DOHH2 (cell line): ENCODE measurements at regions not wholly inside any gene's neighbourhood (a gene's known extent, or its start where the extent isn't known, plus 50 kb on each side); places are given as distances from the start of the nearest gene placed in this dataset.

Experiments used
- H3F3A ChIP-seq: fragments of 200-600 bp; sonication (generic), shearing (Covaris generic); 2 replicates; pipeline ENCODE4 v1.6.0; 2016; ENCODE audit warnings: antibody characterized with exemption, mild to moderate bottlenecking; ENCODE audit not compliant: control insufficient read depth, insufficient read depth
- H3K27ac ChIP-seq: fragments of 200-600 bp; sonication (generic); 2 replicates; pipeline ENCODE4 v1.5.1; 2014; ENCODE audit warnings: low read depth, mild to moderate bottlenecking, low read length, moderate library complexity
- H3K27me3 ChIP-seq: fragments of 200-600 bp; sonication (generic); 2 replicates; pipeline ENCODE4 v1.6.1; 2014; ENCODE audit warnings: mild to moderate bottlenecking, low read length, mixed read lengths; ENCODE audit not compliant: control insufficient read depth
- H3K36me3 ChIP-seq: fragments of 200-600 bp; sonication (generic); 2 replicates; pipeline ENCODE4 v1.6.1; 2014; ENCODE audit warnings: mild to moderate bottlenecking, low read length, moderate library complexity, mixed read lengths; ENCODE audit not compliant: control insufficient read depth
- H3K4me1 ChIP-seq: fragments of 200-600 bp; sonication (generic); 2 replicates; pipeline ENCODE4 v1.6.1; 2014; ENCODE audit warnings: mild to moderate bottlenecking, low read length, mixed read lengths; ENCODE audit not compliant: control insufficient read depth
- H3K4me2 ChIP-seq: fragments of 200-600 bp; sonication (generic); 2 replicates; pipeline ENCODE4 v1.6.0; 2014; ENCODE audit warnings: mild to moderate bottlenecking, low read length, moderate library complexity
- H3K4me3 ChIP-seq: fragments of 200-600 bp; sonication (generic); 2 replicates; pipeline ENCODE4 v1.5.1; 2014; ENCODE audit warnings: mild to moderate bottlenecking, low read length, mixed read lengths
- H3K79me2 ChIP-seq: fragments of 200-600 bp; sonication (generic); 2 replicates; pipeline ENCODE4 v1.6.1; 2014; ENCODE audit warnings: mild to moderate bottlenecking, low read length, mixed read lengths; ENCODE audit not compliant: control insufficient read depth
- H3K9me2 ChIP-seq: fragments of 200-600 bp; sonication (generic); replicated peaks from 2 replicates; pipeline ENCODE4 v1.6.1; 2014; ENCODE audit warnings: mild to moderate bottlenecking, low read length, mixed read lengths; ENCODE audit not compliant: control insufficient read depth
- H3K9me3 ChIP-seq: fragments of 200-600 bp; sonication (generic); 2 replicates; pipeline ENCODE4 v1.6.1; 2014; ENCODE audit warnings: antibody characterized with exemption, low read length, mixed read lengths; ENCODE audit not compliant: control insufficient read depth, insufficient read depth
- H4K20me1 ChIP-seq: fragments of 200-600 bp; sonication (generic); 2 replicates; pipeline ENCODE4 v1.6.0; 2014; ENCODE audit warnings: low read depth, mild to moderate bottlenecking, antibody characterized with exemption, low read length, moderate library complexity; ENCODE audit not compliant: control insufficient read depth, insufficient read depth
- CTCF ChIP-seq: fragments of 200-600 bp; sonication (generic); IDR thresholded peaks from one replicate; pipeline ENCODE4 v1.5.1; 2014; ENCODE audit warnings: antibody characterized with exemption, mild to moderate bottlenecking, low read depth, low read length; ENCODE audit not compliant: poor library complexity, severe bottlenecking
- EZH2phosphoT487 ChIP-seq: fragments of 200-600 bp; sonication (generic); IDR thresholded peaks from 2 replicates; pipeline ENCODE4 v1.6.1; 2017; ENCODE audit warnings: borderline replicate concordance, mild to moderate bottlenecking, antibody characterized with exemption, low read length, moderate library complexity, mixed read lengths

GRCh38 chr21:15119486-15119885 is 54.7 kb upstream of the NRIP1 start:
- Histone ChIP-seq H3K9me3 (no peaks in the 10 kb centered on the region), H3K4me2 (no peak overlapping the region), H3K27me3 (no peaks in the 10 kb centered on the region), H3K4me3 (no peak overlapping the region), H3F3A (no peaks in the 10 kb centered on the region), H3K36me3 (no peaks in the 10 kb centered on the region), H3K4me1 (no peaks in the 10 kb centered on the region), H4K20me1 (no peaks in the 10 kb centered on the region), H3K27ac (no peak overlapping the region), H3K9me2 (no peaks in the 10 kb centered on the region), H3K79me2 (no peaks in the 10 kb centered on the region)
- no peak for TF ChIP-seq EZH2phosphoT487
- TF ChIP-seq CTCF = no peak

DNA sequence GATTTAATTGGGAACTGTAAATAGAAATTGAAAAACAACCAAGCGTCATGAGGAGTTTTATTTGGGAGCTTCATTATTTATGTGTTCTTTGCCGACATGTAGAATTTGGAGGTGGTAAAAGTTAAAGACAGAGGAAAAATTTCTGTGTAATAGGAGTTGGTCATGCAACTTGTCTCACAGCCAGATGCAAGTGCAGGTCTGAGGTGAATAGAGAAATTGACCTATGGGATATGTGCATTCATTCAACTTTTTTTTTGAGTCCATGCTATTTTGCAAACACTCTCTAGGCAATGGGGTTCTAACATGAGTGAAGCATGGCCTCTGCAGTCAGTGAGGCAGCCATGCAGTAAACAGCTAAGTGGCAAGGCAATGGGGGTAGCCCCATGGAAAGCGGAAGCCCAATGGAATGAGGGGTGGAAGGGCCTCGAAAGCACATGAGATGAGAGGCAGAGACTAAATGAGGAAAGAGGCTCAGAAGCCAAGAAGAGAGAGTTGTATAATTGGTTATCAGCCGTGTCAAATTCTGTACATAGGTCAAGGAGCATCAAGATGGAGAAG is 56.4 kb upstream of the NRIP1 start:
- TF ChIP-seq CTCF (no peak), EZH2phosphoT487 (no peak)
- no peaks in the 10 kb centered on the region for H3K79me2 ChIP-seq
- no peak overlapping the region for H3K4me2 ChIP-seq
- H3K9me2 ChIP-seq = no peaks in the 10 kb centered on the region
- H3K36me3 ChIP-seq = no peaks in the 10 kb centered on the region
- H3K27ac ChIP-seq = no peak overlapping the region
- no peaks in the 10 kb centered on the region for H4K20me1 ChIP-seq
- no peaks in the 10 kb centered on the region for H3K4me1 ChIP-seq
- no peaks in the 10 kb centered on the region for H3K9me3 ChIP-seq
- H3K27me3 ChIP-seq = no peaks in the 10 kb centered on the region
- no peaks in the 10 kb centered on the region for H3F3A ChIP-seq
- H3K4me3 ChIP-seq = no peak overlapping the region

DNA sequence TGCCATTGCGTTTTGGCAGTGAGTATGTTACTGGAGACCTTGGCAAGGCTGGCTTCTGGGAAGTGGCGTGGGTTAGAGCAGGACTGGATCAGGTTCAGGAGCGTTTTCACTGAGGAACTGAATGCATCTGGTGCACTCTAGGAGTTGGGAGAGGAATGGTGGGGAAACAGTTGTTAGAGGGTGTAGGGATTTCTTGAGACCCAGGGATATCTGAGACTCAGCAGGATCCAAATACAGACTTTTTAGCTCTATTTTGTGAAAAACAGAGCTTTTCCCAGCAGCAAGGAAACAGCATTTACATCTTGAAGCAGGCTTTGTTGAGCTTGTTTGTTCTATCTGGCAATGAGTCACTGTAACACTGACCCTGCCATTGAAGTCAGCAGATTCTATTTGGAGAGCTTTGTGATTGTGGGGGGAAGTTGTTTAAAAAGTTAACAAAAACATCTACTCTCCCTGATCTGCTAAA is 56.9 kb upstream of the NRIP1 start:
- H3F3A ChIP-seq = no peaks in the 10 kb centered on the region
- H3K4me1 ChIP-seq = no peaks in the 10 kb centered on the region
- no peaks in the 10 kb centered on the region for H3K9me3 ChIP-seq
- TF ChIP-seq EZH2phosphoT487 (no peak), CTCF (no peak)
- H3K4me3 ChIP-seq = no peak overlapping the region
- no peak overlapping the region for H3K4me2 ChIP-seq
- no peaks in the 10 kb centered on the region for H3K79me2 ChIP-seq
- H3K36me3 ChIP-seq = no peaks in the 10 kb centered on the region
- H3K27ac ChIP-seq = no peak overlapping the region
- no peaks in the 10 kb centered on the region for H4K20me1 ChIP-seq
- H3K9me2 ChIP-seq = no peaks in the 10 kb centered on the region
- H3K27me3 ChIP-seq = no peaks in the 10 kb centered on the region
